Middle frontal gyrus (tissue), 1 donor: ENCODE measurements at regions not wholly inside any gene's neighbourhood (a gene's known extent, or its start where the extent isn't known, plus 50 kb on each side); places are given as distances from the start of the nearest gene placed in this dataset.

Experiments used
- DNase-seq: peaks from one replicate; pipeline ENCODE4 v3.0.0-alpha.2; 2015; ENCODE audit warnings: low spot score; ENCODE audit errors: extremely low spot score

DNA sequence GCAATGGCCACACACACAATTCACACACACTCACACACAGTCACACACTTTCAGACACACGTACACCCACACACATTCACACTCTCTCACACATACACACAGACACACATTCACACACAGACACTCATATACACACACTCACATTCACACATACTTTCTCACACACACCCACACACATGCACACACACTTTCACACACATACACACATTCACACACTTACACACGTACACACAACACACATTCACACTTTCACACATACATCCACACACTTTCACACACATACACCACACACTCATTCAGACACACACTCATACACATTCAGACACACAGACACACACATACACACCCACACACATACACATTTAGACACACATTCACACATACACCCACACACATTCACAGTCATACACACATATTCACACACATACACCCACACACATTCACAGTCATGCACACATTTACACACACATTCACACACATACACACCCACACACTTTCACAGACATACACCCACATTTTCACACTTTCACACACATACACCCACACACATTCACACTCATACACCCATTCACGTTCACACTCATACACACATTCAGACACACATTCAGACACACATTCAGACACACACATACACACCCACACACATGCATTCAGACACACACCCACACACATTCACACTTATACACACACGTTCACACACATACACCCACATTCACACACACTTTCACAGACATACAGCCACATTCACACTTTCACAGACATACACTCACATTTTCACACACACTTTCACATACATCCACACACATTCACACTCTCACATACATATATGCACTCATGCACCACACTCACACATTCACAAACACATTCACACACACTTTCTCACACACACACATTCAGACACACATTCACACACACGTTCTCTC lies 52.6 kb upstream of the C14orf180 start:
- no peak for DNase-seq

DNA sequence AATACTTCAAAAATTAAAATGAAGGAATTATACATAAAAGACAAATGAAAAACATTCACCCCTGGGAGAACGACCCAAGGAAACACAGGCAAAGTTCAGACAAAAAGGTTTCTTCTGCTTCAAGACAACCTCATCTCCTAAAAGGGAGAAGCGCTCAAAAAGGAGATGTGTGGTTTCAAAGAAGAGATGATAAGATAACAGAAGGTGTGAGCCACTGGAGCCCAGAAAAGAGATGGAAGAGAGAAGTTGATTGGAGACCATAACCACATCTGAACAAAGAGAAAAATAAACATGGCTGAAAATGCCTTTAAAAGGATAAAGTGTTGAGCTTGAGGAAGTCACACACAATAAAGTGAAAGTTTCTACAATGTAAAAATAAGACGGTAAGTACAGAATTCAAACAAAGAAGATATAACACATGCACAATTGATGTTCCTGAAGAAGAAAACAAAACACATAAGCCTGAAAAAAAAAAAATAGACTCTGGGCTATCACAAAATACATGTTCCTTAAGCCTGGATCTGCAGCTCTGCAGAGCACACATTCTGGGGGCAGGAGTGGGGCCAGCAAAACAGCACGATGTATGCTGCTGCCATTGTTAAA lies 51.6 kb upstream of the C14orf180 start:
- DNase-seq, result no peak

DNA sequence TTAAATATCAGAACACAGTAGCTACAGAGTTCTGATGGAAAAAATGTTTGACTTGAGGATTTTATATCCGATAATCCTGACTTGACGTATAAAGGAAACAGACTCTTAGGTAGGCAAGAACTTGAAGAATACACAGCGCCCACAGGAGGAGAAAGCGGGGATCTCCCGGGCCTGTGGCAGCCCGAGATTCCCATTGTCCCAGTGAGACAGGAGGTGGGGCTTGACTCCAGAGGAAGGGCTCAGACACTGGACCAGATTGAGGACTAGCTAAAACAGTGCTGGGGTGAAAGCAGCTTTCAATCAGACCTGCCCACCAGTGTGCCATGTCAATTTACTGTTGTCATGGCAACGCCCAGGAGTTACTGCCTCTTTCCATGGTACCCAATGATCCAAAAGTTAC lies 51.1 kb upstream of the C14orf180 start:
- no peak for DNase-seq
